Activated naive CD4-positive, alpha-beta T cell treated with Interleukin-2 at 50 U/mL for 16 hours (primary cell): ENCODE measurements at regions not wholly inside any gene's neighbourhood (a gene's known extent, or its start where the extent isn't known, plus 50 kb on each side); places are given as distances from the start of the nearest gene placed in this dataset.
"Not testable (repeated sequence)": the region's sequence is repeated elsewhere in the genome, so short reads cannot be mapped to it uniquely, and the experiment has no call there.

Experiments used
- DNase-seq: peaks from one replicate; pipeline ENCODE4 v3.0.0-alpha.2; 2020

DNA sequence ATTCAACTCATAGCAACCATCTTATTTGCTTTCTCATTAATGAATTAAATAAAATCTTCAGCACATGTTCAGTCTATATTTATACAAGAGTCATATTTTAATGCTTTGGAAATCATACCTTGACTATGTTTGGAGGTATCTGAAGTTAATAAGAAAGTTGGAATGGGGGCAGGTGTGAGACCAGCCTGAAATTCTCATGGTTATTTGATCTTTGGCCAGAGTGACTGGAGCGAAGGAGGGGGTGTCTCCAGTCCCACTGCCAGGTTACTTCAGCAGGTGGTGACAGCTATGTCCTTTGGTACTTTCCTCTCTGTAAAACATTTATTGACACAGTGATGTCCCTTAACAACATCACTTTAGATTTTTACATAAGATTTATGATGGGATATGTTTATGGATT is 318.1 kb upstream of the SGCD start:
- DNase-seq = no peak

DNA sequence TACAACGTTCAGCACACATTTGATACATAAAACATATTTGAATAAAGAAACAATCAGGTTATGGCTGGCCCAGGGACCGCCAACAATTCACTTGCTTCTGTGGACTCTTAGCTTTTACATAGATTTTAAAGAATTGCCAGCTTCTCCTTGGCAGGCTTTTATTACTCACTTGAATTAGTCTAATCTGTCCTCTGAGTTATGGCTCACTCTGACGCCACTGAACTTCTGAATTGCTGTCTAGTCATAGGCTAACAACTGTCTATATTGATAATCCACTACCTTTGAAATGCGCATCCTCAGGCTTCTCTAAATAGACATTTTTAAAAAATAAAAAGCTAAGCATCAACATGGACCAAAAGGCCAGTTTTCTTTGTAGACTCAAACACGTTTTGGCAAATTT is 317.4 kb upstream of the SGCD start:
- no peak for DNase-seq

DNA sequence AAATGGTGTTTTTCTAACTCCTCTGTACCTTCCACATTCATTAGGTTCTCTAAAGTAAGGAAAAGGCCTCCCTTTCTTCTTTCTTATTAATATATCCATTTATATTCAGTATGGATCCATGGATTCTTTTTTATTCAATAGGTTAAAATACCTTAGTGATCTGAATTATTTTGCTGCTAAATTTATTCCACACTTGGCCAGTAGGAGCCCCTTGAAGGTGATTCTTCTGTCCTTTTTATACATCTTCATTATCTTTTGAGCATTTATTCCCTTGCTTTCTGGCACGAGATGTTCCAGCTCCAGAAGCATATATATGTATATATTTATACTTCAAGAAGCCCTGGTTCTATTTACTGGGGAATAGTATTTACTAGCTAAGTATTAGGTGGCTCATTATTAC is 311.8 kb upstream of the SGCD start:
- no peak for DNase-seq

DNA sequence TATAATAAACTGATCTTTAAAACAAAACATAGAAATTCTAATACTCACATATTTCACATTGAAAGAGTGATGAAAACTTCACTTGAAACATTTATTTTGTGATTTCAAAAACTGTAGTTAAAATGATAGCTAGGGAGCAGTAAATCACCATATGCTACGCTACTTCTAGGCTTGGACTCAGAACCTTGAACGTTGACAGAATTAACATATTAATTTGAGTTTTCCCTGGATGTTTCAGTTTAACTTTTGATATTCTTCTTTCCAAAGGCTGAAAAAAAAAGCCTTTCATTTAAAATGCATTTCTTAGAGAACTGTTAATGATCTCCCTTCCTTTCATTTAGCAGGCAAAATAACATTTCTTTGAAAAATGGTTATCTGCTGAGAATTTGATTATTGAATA is 307.8 kb upstream of the SGCD start:
- DNase-seq = no peak

DNA sequence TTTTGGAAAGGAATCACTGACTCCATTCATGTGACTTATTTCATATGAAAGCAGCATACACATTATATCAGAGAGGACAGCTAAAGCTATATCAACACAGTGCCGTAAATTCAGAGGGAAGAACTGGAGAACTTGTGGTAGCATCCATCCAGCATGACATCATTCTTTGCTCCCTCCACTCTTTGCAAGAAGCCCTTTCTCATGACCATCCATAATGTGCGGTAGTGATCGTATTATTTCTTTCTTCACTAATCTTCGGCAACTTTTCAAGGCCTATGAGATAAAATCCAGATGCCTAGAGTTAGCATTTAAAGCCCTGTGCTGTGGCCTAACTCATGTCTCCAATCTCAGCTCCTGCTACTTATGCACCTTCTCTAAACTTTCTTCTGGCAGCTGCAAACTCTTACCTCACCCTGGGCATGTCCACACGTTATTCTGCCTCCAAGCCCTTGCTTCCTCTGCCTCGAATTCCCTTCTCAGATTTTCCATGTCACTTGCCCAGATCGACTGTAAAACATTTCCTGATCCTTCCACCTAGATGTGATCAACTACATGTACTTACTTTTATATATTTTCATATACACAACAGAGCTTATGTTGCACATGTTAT is 307.3 kb upstream of the SGCD start:
- no peak for DNase-seq

DNA sequence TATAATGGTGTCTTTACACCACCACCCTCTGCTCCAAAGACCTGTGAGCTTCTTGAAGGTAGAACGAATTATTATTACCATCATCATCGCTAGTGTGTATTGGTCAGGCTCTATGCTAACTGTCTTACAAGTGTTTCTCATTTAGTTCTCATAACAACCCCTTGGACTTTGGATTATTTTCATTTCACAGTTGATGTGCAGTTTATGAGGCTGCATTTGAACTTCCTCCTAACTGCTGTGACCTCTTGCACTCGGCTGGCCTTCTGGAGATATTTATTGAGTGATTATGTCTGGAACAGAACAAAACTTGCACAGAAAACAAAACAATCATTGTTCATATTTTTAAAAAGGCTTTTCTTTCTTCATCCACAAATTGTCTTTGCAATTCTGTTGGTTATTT is 306.3 kb upstream of the SGCD start:
- DNase-seq = no peak

DNA sequence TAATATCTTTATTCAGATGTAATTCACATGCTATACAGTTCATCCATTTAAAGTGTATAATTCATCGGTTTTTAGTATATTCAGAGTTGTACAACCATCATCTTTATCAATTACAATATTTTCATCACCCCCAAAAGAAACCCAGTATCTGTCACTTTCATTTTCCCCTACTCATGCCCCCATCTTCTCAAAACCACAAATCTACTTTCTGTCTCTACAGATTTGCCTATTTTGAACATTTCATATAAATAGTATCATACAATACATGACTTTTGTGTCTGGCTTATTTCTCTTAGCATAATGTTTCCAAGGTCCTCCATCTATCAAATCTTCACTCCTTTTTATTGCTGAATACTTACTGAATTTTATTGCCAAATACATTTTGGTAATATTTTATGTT is 305.1 kb upstream of the SGCD start:
- no peak for DNase-seq

DNA sequence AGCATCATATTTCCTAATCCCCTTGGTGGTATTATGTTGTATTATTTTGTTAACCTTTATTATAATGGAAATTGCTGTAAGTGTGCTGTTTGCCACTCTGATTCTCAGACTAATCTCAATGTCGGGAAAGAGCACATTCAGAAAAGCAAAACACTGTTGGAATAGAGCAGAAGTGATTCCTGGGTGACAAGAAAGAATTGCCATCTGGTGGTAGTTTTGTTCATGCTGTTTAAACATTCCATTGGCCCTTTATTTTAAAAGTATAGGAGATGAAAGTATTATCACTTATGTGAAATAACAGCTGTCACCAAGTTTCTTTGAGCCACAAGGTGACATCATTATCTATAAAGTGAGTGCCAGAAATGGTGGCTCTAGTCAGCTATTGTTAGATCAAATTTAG is 301.3 kb upstream of the SGCD start:
- DNase-seq = no peak

DNA sequence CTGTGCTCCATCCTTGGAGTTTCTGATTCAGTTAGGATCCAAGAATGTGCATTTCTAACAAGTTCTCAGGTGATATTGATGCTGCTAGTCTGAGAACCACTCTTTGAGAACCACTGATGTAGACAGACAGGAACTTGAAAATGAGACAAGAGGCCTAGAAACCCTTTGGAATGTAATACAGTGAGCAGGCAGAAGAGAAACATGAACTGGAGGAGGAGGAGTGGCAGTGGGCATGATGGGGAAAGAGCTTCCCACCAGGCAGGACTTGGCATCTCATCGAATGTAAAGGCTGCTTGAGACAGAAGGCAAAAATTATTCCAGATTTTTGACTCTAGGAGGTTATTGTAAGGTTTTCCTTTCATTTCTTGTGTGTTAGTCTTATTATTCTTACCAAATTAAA is 295.8 kb upstream of the SGCD start:
- DNase-seq = no peak

DNA sequence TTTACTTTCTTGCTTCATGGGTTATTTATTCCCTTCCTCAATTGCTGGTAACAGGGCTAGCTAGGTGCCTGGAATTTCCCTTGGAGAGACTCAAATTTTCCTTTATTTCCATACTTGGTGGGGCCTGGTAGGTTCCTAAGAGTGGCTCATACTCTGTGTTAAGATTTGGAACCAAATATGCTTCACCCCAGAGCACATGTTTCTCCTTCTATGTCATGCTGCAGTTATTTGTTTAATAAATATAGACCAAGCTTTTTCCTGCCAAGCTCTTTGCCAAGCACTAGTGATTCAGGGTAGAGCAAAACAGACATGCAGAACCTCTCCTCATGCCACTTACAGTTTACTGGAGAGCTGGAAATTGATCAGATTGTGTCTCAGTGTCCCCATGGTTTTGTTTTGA is 290.3 kb upstream of the SGCD start:
- no peak for DNase-seq

DNA sequence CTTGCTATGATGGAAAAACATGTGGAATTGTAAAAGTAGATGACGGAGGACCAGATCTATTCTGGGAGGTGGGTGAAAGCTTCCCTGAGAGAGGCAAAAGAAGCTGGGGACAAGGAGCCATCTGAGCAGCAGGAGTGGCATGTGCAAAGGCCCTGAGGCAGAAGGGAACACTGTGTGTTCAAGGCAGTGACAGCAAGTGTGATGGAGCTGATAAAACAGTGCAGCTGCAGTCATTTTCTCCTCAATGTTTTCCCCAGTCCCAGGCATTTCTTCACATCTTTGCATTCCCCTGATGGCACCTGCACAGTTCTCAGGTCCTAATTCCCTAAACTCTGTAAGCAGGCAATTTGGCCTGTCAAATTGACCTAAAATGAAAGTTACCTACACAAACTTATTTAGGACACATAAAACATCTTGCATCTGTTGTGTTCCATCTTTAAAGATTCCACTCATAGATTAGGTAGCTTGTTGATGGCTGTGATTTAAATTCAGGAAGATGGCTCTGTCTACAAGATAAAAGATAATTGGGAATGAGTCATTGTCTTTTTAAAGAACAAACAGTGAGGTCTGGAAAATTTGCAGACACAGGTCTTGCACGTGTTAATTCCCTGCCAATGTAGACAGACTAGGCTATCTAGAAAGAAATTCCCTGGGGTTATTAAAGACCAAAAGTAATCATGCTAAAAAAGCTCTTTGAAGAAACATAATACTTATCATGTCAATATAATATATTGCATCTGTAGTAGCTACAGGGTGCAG is 289.6 kb upstream of the SGCD start:
- DNase-seq = no peak

DNA sequence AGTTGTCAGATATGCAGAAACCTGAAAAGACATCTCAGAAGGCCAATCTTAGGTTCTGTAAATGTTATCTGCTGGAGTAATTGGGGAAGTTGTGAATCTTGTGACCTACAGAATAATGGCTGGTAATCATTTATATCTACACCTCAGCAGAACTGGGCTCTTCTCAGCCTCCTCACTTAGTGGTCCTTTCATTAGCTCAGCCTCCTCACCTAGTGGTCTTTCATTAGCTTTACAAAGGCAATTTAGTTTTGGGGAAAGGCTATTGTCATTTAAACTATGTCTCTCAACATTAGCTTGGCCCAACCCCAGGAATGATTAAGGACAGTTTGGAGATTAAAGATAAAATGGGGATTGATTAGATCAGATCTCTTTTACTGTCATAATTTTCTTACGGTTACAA is 284.2 kb upstream of the SGCD start:
- DNase-seq = no peak

DNA sequence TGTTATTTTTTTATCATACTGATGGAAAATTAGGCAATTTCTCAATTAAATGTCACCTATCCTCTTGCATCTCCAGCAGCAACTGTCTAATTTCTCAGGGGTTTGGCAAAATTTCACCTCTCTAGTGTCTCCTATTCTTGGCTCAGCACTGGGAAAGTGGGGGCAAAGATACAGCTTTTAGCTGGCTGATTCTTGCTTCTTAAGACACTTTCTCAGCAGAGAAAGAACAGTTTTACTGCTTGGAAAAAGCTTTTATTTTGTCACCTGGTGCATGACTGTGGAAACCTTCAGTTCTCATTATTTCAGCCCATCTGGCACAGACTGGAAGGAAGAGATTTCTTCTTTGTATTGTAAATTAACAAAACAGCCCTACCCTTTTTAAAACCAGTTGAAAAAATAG is 283.6 kb upstream of the SGCD start:
- DNase-seq = no peak

DNA sequence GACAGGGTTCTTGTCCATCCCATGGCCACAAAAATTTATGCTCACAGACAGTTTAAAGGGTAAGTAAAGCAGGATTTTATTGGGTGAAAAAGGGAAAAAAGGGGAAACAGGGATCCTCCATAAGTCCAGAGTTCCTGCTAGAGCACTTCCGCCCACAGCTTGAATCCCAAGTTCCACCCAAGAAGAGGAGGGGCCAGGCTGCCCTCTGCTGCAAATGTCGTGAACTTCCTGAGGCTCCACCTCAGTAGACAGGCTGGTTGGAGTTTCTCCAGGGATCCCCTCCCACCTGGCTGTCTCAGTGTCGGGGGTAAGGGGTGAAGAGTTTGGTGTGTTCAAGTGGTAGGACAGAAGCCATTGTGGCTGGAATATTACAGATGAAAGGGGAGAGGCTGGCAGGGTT is 275.0 kb upstream of the SGCD start:
- DNase-seq = no peak

DNA sequence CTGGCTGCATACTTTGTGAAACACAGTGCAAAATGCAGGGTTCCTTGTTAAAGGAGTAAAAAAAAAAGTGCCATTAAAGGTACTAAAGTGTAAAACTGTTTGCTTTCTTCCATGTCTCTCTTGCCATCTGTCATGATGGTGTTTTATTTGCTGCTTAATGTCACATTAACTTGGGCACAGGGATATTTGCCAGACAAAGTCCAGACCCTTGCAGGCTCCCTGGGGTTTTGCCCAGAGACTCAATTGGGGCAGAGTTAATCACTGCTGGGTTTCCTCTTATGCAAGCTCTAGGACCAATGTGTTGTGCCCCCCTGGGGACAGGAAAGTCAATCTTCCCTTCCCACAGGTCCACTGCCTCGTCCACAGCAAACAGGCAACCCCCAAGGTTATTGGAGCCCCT is 274.3 kb upstream of the SGCD start:
- no peak for DNase-seq

DNA sequence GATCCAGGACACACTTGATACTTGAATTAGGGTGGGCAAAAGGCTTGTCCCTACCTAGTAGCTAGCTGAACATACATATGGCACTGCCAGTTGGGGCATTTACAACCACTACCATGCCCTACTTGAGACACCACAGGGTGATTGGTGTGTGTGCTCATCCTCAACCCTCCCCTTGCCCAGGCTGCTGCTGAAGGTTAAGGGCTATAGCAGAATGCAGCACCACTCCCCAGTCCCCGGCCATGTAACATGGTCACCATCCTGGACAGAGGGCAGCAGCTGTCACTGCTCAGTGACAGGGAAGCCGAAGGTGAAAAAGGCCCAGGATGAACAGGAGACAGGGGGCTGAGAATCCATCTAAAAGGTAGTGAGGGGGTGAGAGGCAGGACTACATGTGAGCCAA is 273.9 kb upstream of the SGCD start:
- no peak for DNase-seq

DNA sequence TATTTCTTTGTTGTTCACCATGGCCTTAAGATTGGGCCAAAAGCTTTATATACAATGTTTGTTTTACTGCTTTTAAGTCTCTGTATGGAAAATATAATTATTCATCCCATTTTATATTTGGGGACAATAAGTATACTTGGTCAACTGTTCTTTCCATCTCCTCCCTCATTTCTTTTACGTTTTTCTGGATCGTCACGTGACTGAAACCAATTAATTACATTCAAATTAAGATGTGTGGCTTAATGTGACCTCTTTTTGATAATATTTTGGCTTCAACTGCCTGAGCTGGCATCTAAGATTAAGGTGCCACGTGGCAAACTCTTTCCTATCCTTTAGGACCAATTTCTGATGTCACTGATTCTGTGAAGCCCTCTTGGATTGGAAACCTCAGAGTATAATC is 250.1 kb upstream of the SGCD start:
- no peak for DNase-seq

DNA sequence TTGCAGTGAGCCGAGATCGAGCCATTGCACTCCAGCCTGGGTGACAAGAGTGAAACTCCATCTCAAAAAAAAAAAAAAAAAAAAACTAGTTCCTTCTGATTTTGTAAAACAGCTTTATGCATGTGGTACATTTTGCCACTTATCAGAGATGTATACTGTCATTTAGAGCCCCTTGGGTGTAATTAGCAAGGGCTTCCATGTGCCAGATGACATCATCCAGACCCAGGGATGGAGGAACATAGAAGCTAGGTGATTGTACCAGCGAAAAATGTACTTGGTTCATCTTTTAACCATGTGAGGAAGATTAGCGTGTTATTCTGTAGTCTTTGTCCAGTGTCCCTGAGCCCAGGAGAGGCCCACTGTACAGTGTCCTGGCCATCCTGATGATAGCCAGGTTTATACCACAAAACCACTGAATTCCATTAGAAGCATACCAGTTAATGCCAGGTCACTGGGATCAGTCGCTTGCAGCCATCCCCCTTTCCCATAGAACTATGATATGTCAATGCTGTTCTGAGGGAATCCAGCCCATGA is 239.3 kb upstream of the SGCD start:
- no peak for DNase-seq

DNA sequence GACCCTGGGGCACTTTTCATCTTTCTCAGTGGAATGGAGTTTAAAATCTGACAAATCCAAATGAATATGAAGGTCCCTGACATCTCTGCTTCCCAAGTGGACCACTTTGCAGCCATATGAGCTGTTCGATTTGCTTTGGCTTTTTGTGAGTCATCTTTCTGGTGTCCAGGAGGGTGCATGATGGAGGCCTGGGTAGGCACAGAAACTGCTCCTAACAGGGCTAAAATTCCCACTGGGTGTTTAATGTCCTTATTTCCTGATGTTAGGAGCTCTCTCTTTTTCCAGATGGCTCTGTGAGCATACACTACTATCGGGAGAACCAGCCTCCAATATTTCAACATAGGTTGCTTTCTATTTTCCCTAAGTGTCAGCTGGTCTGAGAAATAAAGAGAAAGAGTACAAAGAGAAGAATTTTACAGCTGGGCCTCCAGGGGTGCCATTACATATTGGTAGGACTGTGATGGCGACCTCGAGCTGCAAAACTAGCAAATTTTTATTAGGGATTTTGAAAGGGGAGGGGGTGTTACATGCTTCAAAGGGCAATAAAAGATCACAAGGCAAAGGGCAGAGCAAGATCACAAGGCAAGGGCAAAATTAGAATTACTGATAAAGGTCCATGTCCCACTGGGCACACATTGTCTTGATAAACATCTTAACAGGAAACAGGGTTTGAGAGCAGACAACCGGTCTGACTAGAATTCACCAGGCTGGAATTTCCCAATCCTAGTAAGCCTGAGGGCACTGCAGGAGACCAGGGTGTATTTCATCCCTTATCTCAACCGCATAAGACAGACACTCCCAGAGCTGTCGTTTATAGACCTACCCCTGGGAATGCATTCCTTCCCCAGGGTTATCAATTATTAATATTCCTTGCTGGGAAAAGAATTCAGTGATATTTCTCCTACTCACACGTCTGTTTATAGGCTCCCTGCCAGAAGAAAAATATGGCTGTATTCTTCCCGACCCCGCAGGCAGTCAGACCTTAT is 236.7 kb upstream of the SGCD start:
- not testable (repeated sequence) for DNase-seq

DNA sequence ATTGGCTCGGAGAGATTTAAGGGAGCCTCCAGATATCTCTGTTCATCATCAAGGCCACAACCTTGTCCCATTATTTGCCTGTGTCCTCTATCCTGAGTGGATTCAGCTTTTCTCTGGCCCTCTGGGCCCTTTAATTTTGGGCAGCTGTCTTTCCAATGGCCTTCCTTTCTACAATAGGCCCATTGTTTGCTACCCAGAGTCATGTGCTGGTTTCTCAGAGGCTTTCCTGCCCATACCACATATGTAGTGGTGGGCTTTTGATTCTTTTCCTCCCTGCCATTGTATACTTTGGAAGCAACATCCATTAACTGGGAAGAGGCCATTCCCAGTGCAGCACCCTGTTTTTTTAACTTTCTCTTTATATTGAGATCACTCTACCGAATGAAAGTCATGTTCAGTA is 233.9 kb upstream of the SGCD start:
- DNase-seq = no peak

DNA sequence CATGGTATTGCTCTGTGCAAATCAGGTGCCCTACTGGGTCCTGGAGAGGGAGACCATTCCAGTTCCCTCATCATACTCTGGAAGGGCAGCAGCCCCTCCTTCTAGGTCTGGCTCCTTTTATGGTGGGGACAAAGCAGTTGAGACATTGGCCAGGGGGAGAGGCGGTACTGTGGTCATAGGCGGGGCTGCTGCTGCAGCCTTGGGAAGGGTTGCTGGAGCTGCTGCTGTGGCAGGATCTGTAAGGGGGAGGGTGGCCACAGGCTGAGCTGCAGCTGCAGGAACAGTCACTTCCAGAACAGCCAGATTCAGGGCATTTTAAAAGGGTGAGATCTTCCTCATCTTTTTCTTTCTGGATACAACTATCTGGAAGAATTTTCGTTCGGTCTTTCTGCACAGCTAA is 233.0 kb upstream of the SGCD start:
- no peak for DNase-seq

DNA sequence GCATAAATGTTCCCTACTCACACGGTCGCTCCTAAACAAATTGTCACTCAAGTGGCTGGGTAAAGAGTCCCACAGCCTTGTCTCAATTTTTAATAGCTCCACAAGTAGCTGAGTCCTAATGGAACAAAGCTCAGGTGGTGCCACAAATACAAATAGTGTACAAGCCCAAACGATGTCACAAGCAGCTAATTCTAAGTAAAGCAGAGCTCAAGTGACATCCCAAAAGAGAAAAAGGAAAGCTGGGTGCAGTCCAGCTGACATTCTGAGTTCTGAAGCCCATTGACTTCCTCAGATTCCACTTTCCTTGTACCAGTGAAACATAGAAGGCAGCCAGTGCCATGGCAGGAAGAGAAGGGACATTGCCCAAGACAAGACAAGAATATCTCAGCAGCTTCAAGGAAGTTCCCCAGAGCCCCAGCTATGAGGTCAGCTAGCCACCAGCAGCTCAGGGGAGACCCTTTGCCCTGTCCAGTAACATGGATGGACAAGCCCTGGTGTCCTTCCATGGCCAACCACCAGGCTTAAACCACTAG is 231.2 kb upstream of the SGCD start:
- DNase-seq = no peak

DNA sequence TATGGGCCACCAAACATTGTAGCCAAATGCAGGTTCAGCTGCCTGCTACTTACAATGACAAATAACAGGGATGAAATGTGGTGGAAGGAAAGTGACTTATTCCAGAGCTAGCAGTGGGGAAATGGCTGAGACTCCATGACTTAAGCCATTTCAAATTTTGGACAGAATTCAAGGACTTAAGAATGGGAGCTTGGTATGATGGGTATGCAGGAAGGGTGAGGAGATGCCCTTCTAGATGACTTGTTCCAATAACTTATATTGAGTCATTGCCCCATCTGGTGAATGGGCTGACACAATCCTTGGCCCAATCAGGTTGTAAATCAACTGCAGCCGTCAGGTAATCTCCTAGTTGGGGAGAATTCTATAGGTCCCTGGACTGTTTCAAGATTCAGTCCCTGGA is 230.7 kb upstream of the SGCD start:
- DNase-seq = no peak
